Lower lobe of right lung (tissue), 2 donors: ENCODE measurements at regions not wholly inside any gene's neighbourhood (a gene's known extent, or its start where the extent isn't known, plus 50 kb on each side); places are given as distances from the start of the nearest gene placed in this dataset.

Experiments used
- ATAC-seq, 2 donors: fragments of 200-7000 bp; cut with Tn5 transposase; one replicate each; pipeline ENCODE4 v1.9.1; 2020 to 2022; ENCODE audit warnings: mild to moderate bottlenecking in 2 of 2, moderate library complexity in 2 of 2
- DNase-seq: peaks from one replicate; pipeline ENCODE4 v3.0.0-alpha.2; 2020
- H3K27ac ChIP-seq: fragments of 200-600 bp; one replicate; pipeline ENCODE4 v1.8.0; 2022
- H3K27me3 ChIP-seq: fragments of 200-600 bp; one replicate; pipeline ENCODE4 v1.8.0; 2022; ENCODE audit warnings: low read depth
- H3K36me3 ChIP-seq: fragments of 200-600 bp; one replicate; pipeline ENCODE4 v1.8.0; 2022; ENCODE audit warnings: mild to moderate bottlenecking
- H3K4me1 ChIP-seq: fragments of 200-600 bp; one replicate; pipeline ENCODE4 v1.8.0; 2022
- H3K4me3 ChIP-seq: fragments of 200-600 bp; one replicate; pipeline ENCODE4 v1.8.0; 2022; ENCODE audit warnings: mild to moderate bottlenecking
- H3K9me3 ChIP-seq: fragments of 200-600 bp; one replicate; pipeline ENCODE4 v1.8.0; 2022
- CTCF ChIP-seq: fragments of 200-600 bp; IDR thresholded peaks from one replicate; pipeline ENCODE4 v1.8.0; 2022; ENCODE audit warnings: antibody characterized with exemption, mild to moderate bottlenecking
- intact Hi-C: fragments of 100-400 bp; cut with DNase I; formaldehyde crosslinking; loops from one replicate; pipeline ENCODE4 v1.11.0; 2022
- donor health status: DM: no; HTN: yes; CAD: no; lungs with severe emphysema.

GRCh38 chr4:167642250-167642649 is 408.0 kb upstream of the SPOCK3 start:
- intact Hi-C loops, result no loop called here
- Histone ChIP-seq H3K9me3 (no peaks in the 10 kb centered on the region), H3K4me1 (no peaks in the 10 kb centered on the region), H3K27me3 (no peaks in the 10 kb centered on the region), H3K4me3 (no peak overlapping the region), H3K27ac (no peak overlapping the region), H3K36me3 (no peaks in the 10 kb centered on the region)
- no peak for TF ChIP-seq CTCF
- DNase-seq (no peak), ATAC-seq (no peak)

GRCh38 chr4:167645358-167645757 is 411.1 kb upstream of the SPOCK3 start:
- no peak for ATAC-seq
- intact Hi-C loops, result no loop called here
- H3K4me1 ChIP-seq, result no peaks in the 10 kb centered on the region

GRCh38 chr4:167652267-167652666 is 418.0 kb upstream of the SPOCK3 start:
- DNase-seq (no peak), ATAC-seq (no peak)
- intact Hi-C loops, result no loop called here
- Histone ChIP-seq H3K27me3 (no peaks in the 10 kb centered on the region), H3K4me1 (no peaks in the 10 kb centered on the region), H3K36me3 (no peaks in the 10 kb centered on the region), H3K27ac (no peak overlapping the region), H3K9me3 (no peaks in the 10 kb centered on the region), H3K4me3 (no peak overlapping the region)
- TF ChIP-seq CTCF, result no peak

More at GRCh38 chr4:167645358-167645757, 411.1 kb upstream of the SPOCK3 start:
- no peak for DNase-seq
- H3K4me3 ChIP-seq, result no peak overlapping the region
- H3K27me3 ChIP-seq, result no peaks in the 10 kb centered on the region
- no peaks in the 10 kb centered on the region for H3K36me3 ChIP-seq
- H3K27ac ChIP-seq, result no peak overlapping the region
- no peak for TF ChIP-seq CTCF
- H3K9me3 ChIP-seq, result no peaks in the 10 kb centered on the region

- Histone ChIP-seq H3K36me3 (no peaks in the 10 kb centered on the region), H3K4me3 (no peak overlapping the region)
Observed at GRCh38 chr4:167688660-167689142, 403.6 kb upstream of the ANXA10 start.

GRCh38 chr4:167702391-167702790 is 389.9 kb upstream of the ANXA10 start:
- Histone ChIP-seq H3K27ac (no peak overlapping the region), H3K27me3 (no peaks in the 10 kb centered on the region), H3K9me3 (no peaks in the 10 kb centered on the region), H3K4me1 (no peaks in the 10 kb centered on the region), H3K36me3 (no peaks in the 10 kb centered on the region), H3K4me3 (no peak overlapping the region)
- ATAC-seq, result no peak
- intact Hi-C loops, result no loop called here
- no peak for TF ChIP-seq CTCF
- no peak for DNase-seq

More at GRCh38 chr4:167688660-167689142, 403.6 kb upstream of the ANXA10 start:
- intact Hi-C loops, result no loop called here
- H3K9me3 ChIP-seq, result no peaks in the 10 kb centered on the region
- H3K4me1 ChIP-seq, result no peaks in the 10 kb centered on the region
- no peak overlapping the region for H3K27ac ChIP-seq
- ATAC-seq, result no peak
- no peak for DNase-seq
- no peaks in the 10 kb centered on the region for H3K27me3 ChIP-seq
- no peak for TF ChIP-seq CTCF

GRCh38 chr4:167711517-167711916 is 380.8 kb upstream of the ANXA10 start:
- intact Hi-C loops, result no loop called here
- Histone ChIP-seq H3K36me3 (no peaks in the 10 kb centered on the region), H3K27ac (no peak overlapping the region), H3K9me3 (no peaks in the 10 kb centered on the region), H3K4me3 (no peak overlapping the region), H3K4me1 (no peaks in the 10 kb centered on the region), H3K27me3 (no peaks in the 10 kb centered on the region)
- DNase-seq (no peak), ATAC-seq (no peak)
- no peak for TF ChIP-seq CTCF
